NCI-H1436 treated with DMSO at 0.1 percent for 48 hours (cell line): ENCODE measurements at regions not wholly inside any gene's neighbourhood (a gene's known extent, or its start where the extent isn't known, plus 50 kb on each side); places are given as distances from the start of the nearest gene placed in this dataset.

Experiments used
- DNase-seq: peaks from one replicate; lab custom pipeline; 2025; lab: John Stamatoyannopoulos, UW

DNA sequence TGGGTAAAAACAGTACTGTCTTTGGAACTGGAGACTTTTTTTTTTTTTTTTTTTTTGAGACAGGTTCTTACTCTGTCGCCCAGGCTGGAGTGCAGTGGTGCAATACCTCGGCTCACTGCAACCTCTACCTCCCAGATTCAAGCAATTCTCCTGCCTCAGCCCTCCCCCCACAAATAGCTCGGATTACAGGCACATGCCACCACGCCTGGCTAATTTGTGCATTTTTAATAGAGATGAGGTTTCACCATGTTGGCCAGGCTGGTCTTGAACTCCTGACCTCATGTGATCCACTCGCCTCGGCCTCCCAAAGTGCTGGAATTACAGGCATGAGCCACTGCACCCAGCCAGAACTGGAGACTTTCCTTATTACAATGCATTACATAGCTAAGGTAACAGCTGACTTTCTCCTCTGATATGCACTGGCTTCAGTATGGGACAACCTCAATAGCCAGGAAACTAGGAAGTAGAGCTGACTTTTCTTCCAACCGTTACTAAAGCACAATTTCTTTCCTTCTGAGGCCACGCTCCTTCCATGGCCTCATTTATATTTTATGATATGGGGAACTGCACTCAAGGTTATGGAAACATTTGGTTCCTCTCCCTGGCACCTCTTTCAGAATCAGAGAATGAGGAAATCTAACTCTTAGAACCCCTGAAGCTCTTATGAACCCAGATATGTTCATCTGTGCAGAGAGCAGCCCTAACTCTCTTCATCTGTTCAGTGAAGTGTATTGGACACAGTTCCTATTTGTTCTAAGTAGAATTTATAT lies 53.5 kb upstream of the FAM9B start:
- no peak for DNase-seq

DNA sequence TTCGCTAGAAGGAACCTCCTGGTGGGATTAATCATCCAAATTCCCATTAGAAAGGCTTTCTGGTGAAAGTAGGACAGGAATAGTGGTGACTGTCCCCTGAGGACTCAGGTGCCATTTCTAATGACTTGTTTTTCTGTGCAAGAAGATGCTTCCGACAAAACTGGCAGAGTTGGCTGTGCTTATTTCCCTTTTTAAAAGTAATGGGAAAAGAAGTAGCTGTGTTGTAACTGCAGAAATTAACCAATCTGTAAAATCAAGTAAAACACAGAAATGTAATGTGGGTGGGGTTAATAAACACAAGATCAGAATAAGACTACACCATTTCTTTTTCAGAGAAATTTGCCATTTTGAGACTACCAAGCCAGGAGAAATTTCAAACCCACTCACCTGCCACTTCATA lies 55.0 kb upstream of the FAM9B start:
- DNase-seq, result no peak

DNA sequence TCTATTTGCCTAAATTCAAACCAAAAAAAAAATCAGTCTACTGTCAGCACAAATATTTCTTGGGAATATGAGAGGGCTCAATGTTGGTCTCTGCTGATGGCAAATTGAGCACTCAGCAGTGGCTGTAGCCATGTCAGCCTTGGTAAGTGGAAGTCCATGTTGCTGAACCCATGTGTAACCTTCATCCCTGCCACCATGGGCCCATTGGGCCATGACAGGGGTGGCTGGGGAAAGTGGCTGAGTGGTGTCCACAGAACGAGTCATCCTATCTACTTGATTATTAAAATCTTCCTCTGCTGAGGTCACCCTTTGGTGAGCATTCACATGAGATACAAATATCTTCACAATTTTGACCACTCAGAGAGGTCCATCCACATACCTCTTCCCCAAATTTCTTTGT lies 56.8 kb upstream of the FAM9B start:
- no peak for DNase-seq

DNA sequence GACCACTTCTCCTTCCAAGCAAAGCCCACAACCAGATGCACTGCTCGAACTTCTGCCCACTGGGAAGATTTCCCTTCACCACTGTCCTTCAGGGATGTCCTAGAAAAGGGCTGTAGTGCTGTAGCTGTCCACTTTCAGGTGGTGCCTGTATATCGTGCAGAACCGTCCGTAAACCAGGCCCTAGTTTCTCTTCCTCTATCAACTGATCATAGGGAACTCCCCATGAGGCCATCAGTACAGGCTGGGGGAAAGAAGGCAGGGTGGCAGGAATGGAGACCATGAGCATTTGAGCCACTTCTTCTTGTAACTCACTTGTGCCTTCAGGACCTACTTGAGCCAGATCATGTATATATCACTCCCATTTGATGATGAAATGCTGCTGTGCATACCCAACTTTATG lies 57.3 kb upstream of the FAM9B start:
- DNase-seq, result no peak

DNA sequence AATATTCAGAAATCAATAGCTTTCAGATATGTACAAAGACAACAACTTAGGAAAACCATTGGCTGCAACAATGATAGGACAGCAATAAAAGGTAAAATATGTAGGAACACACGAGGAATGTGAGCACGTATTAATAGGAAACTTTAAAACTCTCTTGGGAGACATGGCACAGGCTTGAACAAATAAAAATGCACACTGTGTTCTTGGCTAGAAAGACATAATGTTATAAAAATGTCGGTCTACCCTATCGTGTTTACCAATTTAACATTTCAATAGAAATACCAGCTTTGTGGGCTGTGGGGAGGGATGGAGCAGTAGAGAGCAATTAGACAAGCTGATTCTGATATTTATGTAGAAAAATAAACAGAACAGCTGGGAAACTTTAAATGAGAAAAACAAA lies 69.0 kb upstream of the FAM9B start:
- no peak for DNase-seq

DNA sequence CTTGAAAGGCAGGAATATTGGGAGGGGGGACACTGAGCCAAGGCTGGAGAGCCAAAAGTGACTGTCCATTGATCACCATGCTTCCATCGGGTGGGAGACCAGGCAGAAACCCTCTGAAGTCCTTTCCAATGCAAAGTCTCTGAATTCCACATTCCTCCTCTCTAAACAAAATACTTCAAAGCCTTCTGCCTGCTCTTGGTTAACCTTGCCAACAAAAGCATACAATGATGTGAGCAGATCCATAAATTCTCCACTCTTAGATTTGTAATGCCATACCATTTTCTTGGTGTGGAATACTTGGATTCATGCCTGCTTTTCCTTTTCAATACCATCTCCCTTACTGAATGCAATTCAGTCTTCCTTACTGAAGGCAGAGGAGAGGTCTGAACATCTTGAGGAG lies 74.1 kb upstream of the FAM9B start:
- DNase-seq, result no peak

DNA sequence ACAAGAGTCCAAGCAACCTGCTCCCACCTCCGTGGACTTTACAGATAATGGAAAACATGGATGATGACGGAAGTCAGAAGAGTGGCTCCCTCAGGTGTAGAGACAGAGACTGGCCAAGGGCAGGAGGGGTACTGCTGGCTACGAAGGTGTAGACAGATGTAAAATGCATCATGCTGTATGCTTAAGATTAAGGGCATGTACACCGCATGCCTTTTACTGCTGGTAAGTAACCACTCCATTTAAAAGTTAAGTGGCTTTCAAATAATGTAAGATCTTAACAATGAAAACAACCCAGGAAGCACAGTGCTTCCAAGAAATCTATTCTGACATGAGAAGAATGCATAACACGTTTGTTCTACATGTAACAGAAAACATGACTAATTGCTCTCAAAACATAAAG lies 76.9 kb upstream of the FAM9B start:
- DNase-seq, result no peak

DNA sequence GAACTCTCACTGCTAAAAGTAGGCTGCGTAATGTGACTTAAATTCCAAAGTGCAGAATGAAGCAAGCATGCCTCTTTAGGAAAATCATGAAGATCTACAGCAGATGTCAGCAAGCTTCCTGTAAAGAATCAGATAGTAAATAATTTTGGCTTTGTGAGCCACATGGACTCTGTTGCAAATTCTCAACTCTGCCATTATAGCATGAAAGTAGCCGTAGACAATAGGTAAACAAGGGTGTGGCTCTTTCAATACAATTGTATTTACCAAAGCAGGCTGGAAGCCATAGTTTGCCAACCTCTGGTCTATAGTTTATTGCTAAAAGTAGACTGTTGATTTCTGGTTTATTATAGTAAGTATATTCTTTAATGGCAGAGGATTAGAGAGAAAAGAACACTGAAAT lies 80.3 kb upstream of the FAM9B start:
- no peak for DNase-seq

DNA sequence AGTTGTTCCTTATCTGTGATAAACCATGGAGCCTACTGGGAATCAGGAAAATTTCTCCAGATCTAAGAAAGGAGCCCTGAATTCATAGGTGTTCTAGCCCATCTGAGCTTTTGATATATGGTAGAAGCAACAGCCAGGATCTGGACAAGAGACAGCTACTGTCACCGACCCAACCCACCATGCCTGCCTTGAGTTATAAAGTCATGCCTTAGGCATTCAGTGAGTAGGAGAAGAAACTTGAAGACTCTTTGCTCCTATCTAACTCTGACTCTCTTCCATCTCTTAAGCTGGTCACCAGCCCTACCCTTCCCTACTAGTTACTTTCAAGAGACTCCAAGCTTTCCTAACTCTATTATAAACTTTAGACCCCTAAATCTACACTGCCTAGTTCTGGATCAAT lies 83.9 kb upstream of the FAM9B start:
- no peak for DNase-seq

DNA sequence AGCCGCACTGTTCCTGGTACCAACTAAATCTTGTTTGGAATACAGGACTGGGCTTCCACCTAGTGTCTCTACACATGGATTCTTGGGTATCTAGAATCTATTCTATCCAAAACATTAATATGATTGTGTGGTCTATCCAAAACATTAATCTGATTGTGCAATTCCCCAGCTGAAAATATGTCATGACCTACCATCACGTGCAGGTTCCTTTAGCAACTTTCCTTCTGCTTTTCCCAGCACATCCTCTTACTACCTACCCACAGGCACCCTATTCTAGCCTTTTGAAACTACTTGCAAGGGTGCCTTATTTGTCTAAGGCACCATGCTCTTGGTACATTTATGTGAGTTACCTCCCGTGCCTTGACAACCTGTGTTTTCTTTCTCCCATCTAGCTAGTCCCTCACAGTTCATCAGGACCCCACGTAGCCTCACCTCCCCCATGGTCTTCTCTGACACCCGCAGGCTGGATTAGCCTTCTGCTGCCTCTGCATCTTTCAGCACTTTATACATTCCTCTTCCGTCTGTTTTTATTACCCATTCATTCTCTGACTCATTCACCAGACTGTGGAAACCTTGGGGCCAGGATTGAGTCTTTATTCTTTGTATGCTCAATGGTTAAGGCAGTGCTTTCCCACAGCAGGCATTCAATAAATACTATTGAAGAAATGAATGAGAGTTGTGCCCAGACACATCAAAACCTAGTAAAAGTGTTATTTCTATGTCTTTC lies 88.8 kb upstream of the FAM9B start:
- no peak for DNase-seq

DNA sequence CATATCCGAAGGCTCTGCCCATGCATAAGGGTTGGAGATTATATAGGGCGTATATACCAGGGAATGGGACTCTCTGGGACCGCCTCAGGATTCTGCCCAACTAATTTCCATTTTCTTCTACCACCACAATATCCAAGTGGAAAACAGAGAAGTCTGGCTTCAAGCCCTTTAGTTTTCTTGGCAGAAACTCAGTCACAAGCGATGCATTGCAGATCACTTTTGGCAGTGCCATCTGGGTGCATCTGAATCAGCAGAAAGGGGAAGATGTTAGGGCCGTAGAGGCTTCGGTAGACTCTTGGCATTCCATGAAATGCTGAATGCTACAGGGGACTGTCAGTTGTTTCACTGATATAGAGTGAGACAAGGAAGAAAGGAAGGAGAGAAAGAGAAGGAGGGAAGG lies 94.1 kb upstream of the FAM9B start:
- DNase-seq, result no peak

DNA sequence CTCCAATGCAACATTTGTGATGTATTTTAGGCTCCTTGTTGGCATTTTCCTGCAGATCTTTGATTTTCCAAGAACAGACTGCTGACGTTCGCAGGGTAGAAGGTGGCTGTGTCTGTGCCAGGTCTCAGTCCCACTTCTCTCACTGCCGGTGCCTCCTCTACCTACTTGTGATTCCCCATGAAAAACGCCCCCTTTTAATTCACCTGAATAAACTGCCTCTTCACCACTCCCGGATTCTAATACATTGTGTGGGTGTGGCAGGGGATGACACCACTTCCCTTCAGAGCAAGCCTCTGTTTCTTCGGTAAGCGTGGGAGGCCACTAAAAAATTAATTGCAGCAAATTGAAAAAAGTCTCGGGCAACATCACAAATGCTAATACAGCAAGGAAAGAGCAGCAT lies 96.1 kb upstream of the FAM9B start:
- DNase-seq, result no peak

DNA sequence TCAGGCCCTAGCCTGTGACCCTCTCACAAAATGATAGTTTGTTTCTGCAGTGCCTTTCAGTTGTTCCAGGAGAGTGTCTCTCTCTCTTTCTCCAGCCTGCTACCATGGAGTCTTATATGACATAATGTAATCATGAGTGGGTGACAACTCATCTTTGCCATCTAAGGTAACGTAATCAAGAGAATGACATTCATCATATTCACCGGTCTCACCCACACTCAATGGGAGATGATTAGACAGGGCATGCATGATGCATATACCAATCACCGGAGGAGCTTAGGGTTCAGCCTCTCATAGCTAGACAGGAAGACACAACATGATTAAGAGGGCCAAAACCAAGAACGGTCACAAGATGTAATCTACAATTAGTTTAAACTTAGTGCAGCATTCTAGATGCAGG lies 97.1 kb upstream of the FAM9B start:
- DNase-seq, result no peak

DNA sequence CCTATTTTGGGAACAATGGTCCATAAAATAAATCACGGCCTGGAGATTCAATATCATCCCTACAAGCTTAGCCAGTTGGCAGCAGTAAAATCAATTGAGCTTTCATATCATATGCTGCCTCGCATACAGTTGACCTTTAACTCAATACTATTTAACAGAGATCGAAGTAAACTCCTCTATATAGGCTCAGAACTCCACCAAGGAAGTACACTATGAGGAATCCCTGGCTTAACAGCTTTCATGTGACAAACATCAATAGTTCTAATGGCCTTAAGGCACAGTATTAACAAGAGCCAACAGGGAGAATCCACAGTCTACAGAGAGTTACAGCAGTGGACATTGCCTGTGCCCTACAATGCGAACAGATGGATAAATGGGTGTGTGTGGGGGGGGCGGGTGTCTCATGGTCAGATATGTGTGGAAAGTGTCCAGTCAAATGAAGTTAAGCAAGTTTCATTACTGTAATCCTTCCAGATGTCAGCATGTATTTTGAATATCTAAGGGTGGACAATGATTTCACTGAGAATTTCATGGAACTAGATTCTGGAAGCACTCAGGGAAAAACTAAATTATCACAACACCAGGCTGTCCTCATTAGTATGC lies 98.2 kb upstream of the FAM9B start:
- no peak for DNase-seq

DNA sequence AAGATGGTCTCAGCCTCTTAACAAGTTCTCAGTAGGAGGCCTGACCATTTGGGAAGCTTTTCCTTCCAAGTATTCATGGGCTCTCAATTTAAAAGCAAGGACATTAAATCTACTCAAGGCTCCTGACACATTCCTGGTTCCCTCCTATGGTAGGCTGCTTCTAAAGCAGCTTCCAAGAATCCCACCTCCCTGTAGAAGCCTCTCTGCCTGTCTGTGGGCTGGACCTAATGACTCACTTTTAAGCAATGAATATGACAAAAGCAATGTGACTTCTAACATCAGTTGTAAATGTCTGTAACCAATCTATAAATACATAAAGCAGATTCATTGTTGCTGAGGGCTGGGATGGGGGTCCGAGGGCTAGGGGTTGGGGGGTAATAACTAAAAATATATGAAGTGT lies 99.5 kb upstream of the FAM9B start:
- no peak for DNase-seq

DNA sequence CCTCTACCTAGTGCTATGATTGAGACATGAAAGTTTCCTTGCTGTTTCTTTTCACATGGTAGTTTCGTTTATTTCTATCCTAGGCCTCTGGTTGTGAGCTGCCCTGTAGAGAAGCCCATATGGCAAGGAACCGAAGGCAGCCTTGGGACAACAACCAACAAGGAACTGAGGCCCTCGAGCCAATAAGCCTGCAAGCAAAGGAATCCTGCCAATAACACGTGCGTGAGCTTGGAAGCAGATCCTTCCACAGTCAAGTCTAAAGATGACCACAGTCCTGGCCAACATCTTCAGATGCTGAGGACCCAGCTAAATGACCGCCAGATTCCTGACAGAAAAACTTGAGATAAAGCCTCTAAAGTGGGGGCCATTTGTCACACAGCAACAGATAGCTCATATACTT lies 100.4 kb upstream of the FAM9B start:
- DNase-seq, result no peak

DNA sequence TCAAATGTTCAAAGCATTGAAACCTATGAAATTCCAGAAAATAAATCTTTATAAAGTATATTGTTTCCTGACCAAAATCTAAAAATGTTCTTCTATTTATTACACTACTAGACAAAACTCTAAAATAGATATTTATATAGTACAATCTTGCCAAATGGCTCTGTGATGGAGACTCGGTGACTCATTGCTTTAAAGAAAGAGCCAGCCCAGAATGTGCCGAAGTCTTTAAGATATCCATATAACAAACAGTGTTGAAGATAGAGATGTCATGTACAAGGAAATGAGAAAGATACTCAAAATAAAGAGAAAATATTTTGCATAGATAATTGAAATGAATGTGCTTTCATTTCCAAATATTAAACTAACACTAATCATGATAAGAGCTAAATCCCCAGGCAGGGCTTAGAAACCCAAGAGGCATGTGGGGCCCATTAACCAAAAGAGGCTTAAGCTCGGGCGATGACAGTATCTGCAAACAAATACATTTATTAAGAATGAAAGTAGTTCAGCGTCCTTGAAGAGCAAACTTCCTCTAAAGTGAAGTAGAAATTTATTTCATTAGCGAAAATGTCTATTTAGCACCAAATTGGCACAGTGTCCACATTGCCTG lies 102.1 kb upstream of the FAM9B start:
- no peak for DNase-seq

DNA sequence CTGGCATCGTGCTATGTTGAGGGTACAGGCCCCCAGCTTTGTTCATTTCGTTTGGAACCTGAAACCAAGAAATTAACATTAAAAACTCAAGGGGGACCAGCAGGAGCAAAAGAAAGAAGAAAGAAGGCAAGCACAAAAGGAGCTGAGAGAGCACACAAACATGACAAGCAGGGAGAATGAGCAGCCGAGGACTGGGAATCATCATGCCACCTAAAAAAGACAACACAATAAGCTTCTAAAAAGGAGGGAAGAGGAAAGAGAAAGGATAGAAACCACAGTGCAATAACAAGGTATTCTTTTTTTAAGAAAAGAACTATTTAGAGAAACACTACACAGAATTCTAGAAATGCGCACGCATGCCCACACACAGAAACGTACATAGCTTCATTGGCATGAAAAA lies 103.2 kb upstream of the FAM9B start:
- DNase-seq, result no peak

DNA sequence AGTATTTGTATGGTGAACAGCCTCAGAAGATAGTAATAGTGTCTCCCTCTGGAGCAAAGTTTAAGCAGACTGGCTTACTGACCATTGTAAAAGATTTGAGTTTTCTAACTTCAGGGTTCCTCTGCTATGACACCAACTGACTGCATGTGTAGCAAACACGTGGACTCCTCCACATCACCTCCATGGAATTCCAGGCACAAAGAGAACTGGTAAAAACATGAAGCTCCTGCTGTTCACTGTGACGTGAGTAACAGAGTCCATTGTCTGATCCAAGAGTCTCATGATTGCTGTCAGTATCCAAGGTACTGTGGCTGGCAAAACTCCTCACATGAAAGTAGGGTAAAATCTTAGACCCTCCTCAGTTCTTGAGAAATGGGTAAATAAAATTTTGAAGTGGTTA lies 107.6 kb upstream of the FAM9B start:
- DNase-seq, result no peak

DNA sequence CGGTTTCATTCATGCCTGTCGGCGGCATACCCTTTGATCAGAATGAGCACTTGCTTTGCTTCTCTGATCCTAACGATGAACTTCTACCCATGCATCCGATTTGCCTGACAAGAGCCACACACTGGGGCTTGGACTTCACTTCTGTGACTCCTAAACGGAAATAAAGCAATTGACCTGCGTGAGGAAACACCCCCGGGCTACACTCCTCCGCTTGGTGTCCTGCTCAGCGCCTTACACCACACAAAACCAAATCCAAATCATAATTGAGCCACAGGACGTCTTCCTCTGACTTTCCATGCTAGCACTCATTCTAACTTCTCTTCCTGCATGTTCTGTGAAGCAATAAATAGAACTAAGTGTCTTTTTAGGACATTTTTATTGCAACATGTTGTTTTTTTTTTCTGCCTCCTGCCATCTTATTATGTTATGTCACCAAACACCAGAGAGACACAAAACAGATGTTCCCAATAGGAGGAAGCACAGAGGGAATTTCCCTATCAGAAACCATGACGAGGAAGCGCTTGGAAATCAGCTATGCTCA lies 110.8 kb upstream of the FAM9B start:
- DNase-seq, result no peak

DNA sequence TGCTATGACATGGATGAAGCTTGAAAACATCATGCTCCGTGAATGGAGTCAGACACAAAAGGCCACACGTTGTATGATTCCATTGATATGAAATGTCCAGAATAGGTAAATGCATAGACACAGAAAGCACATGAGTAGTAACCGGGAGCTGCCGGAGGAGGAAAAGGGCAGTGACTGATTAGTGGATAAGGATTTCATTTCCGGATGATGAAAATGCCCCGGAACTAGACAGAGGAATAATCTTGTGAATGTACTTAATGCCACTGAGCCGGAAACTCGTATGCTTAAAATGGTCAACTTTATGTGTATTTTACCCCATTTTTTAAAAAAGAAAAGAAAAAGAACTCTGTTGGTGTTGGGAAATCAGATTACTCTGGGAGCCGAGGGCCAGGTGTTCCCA lies 112.7 kb upstream of the FAM9B start:
- no peak for DNase-seq

DNA sequence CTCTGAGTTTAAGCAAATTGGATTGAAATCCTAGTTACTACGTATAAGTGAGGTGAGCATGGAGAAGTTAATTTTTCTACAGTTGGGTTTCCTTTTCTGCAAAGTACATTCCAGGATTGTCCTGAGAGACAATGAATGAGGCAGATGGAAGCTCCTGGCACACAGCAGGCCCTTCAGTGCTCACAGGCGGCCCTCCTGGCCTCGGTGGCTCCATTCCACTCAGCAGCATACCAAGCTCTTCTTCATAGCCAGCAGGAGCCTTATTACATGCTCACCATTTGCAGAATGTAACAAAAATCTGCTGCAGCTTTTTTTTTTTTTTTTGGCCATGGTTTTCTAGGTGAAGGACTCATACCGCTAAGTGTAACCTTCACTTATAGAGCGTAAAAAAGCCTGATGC lies 113.2 kb upstream of the FAM9B start:
- no peak for DNase-seq

DNA sequence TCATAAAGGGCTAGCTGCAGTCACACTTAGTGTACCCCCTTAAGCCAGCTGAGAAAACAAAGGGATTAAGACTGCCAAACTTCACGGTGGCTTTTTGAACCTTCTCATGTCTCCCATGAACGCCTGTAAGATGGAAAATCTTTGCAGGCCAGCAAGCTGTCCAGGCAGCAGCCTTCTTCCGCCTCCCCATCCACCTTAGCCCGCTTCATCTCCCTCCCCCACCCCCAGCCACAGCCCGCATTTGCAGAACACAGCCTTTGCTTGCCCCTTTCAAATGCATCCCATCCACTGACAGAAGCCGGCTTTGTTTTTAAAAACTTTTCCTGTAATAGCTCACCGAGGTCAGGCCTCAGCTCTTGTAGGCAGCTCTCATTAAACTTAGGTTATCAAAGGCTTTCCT lies 113.8 kb upstream of the FAM9B start:
- DNase-seq, result no peak
